ENCODE measurements at regions not wholly inside any gene's neighbourhood (a gene's known extent, or its start where the extent isn't known, plus 50 kb on each side); places are given as distances from the start of the nearest gene placed in this dataset.

DNA sequence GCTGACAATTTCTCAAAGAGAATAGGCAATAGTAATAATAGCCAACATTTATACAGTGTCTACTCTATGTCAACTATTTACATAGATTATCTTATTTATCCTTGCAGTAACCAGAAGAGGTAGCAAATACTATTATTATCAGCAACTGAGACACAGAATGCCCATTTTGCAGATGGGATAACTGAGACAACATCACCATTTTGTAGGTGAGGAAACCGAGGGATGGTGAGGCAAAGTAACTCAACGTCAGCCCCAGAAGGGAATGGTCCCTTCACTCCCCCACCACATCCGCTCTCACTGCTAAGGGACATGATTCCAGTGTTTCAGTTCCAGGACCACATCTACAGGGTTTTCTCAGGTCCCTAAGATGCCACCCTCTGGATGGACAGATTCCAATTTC is 261.2 kb upstream of the NEBL start:
- TF ChIP-seq POLR2AphosphoS5 (IDR thresholded peaks at IDR 0.05; ENCODE audit: low read depth, low read length) (no peak), POLR2A (IDR thresholded peaks at IDR 0.05; ENCODE audit: low read depth, low read length) (no peak), TAF1 (IDR thresholded peaks at IDR 0.05; ENCODE audit: low read depth, low read length) (no peak), SPI1 (IDR thresholded peaks at IDR 0.05; ENCODE audit: low read depth, low read length) (no peak), POU2F2 (IDR thresholded peaks at IDR 0.05; ENCODE audit: low read depth, low read length) (no peak), PAX5 (IDR thresholded peaks at IDR 0.05; ENCODE audit: insufficient read depth, low read length, severe bottlenecking) (no peak)

Data from GM12891 (cell line).